G401.6 (cell line): ENCODE measurements at regions not wholly inside any gene's neighbourhood (a gene's known extent, or its start where the extent isn't known, plus 50 kb on each side); places are given as distances from the start of the nearest gene placed in this dataset.
"Not testable (repeated sequence)": the region's sequence is repeated elsewhere in the genome, so short reads cannot be mapped to it uniquely, and the experiment has no call there.

Experiments used
- FAIRE-seq: peaks from 2 replicates; lab custom pipeline; 2012; peaks lifted over from hg19 to GRCh38; lab: Jason Lieb, UNC

DNA sequence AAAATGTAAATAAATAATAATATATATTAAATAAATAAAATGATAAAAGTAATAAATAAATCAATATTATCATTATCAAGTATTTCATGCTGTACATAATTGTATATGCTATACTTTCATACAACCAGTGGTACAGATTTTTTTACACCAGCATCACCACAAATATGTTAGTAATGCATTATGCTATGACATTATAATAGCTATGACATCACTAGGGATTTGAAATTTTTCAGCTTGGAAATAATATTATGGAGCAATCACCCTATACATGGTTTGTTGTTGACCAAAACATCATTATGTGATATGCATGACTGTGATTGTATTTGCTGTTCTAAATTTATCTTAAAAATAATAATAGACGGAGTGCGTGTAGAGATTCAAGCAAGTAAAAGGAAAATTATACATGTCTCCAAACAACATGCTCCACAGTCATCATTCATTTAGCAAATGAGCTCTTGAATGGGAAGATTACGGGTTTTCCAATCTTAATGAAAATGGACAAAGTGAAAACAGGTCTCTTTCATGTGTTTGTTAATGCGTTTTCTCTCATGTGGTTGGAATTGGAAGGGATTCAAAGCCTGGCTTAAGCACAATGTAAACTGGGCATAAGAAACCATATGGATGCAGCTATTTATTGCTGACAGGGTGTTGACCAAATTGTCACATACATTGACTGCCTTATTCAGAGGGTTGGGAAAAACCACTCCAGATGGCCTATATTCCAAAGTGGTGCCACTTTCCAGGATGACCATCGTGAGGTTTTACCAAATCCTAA, 643.0 kb upstream of the RGMB start:
- no peak for FAIRE-seq

DNA sequence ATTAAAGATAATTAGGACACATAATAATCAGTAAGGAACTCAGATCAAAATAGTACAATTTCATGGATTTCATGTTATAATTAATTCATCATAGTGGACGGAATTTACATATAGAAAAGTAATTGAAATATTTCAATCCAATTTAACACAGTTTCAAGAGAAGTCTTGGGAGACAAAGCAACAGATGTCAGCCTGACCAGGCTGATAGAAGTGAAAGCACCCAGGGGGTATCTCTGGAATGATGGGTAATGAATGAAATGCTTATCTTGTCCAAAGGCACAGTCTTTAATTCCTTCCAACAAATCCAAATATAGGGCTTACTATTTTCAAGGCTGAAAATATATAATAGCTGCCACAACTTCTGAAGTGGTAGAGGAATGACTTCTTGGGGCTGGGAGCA, 629.3 kb upstream of the RGMB start:
- FAIRE-seq: no peak

DNA sequence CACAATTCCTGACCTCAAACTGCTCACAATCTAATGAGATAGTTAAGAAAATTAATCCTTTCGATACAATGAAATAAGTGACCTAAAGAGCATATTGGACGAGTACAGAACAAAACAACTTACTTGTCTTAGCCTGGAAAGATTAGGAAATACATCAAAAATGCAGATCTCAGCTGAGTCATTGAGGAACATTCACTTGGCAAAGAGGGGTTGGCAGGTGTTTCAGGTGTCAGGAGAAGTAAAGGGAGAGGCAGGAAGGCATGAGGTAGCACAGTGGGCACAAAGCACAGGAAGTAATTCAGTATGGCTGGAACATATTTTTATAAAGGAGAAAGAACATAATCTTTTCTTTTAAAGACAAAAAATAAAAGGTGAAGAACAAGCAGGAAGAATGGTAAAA, 628.8 kb upstream of the RGMB start:
- no peak for FAIRE-seq

DNA sequence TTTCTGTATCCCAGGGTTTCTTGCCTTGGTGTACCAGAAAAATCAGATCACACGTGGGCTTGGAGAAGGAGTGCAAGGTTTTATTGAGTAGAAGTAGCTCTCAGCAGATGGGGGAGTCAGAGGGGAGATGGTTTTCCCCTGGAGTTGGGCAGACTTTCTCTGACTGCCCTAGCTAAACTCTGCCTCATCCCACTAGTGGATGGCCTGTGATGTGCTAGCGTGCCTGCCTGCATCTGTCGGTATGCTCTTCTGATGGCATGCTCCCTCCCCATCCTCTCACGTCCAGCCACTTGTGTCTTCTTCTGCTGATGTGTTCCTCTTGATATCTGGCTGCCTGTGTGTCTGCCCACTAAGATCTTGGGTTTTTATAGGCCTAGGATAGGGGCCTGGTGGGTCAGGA, 616.1 kb upstream of the RGMB start:
- no peak for FAIRE-seq

DNA sequence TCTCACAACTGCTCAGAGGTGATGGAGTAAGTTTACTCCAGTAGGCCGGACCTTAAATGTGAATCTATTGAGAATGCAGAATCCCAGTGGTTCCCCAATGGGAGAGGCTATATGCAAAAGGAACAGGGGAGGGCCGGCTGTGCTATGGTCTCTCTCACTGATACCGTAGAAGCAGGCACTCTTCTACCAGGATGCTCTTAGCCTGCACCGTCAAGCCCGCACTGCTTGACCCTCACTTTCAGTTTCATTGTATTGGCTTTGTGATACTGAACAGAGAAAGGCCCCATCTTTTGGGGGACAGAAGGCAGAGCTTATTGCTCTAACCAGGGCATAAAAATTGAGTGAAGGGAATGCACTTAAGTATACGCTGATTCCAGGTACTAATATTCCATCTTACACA, 615.0 kb upstream of the RGMB start:
- FAIRE-seq: no peak

DNA sequence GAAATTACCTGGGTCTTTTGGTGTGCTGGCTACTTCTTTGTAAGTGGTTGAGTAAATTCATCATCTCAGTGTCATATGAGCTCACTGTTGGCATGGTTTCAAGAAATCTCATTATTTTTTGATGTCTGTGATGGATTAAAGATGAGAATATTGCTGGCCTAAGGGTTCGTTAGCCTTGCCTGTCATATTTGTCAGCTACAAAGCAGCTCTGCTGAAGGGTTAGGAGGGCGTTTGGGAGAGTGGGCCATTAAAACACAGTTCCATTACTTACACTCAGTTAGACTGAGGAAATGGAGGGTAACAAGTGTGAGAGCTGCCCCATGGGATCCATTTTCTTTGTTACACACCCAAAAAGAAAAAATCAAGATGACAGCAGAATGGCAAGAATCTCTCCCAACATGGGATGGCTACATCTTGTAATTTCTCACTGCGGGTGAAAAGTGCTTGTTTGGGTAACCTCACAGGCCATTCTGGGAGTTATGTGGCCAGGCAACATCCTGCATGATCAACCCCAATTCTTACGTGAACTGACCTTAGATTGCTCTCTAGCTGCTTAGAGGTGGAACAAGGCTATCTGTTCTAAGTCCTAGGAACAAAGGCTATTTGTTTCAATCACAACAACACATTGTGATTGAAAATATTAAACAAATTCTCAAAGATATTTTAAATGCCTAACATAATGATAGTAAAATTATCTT, 609.5 kb upstream of the RGMB start:
- no peak for FAIRE-seq

DNA sequence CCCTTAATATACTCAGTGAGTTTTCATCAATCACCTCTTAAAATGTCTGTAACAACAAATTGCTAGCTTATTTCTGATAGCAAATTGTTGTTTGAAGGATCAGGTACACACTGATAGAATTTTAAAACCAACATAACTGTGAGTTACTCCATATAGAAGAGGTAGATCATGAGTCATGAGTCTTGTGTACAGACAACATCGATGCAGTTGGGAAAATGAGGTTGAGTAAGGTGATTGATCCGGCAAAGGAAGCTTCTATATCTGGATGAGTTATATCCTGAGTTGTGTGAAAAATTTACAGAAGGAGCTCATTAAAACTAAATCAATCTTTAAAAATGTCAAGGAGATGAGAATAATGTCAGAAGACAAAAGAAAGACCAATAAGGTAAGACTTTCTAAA, 604.6 kb upstream of the RGMB start:
- no peak for FAIRE-seq

DNA sequence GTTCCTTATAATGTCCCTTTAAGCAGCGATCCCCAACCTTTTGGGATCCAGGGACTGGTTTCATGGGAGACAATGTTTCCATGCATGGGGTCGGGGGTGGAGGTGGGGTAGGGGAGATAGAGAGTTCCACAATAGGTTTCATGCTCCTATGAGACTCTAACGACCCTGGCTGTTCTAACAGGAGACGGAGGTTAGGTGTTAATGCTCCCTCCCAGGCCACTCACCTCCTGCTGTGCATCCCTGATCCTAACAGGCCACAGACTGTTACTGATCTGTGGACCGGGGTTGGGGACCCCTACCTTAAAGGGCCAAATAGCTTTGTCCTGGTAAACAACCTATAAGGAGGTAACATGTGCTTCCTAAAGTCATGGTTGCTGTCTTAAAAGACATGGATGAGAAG, 602.5 kb upstream of the RGMB start:
- no peak for FAIRE-seq

DNA sequence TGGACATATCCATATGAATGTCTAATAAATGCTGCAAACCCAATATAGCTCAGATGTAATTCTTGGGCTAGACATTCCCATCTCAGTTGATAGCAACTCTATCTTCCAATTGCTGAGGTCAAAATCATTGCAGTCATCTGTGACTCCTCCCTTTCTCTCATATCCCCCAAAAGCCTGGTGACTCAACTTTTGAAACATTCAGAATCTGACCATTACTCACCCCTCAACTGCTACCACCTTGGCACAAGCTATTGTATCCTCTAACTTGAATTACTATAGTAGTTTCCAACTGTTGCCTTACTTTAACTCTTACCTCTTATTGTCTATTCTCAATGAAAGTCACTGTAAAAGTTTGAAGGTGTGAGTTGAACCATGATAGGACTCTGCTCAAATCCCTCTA, 600.1 kb upstream of the RGMB start:
- FAIRE-seq: no peak

DNA sequence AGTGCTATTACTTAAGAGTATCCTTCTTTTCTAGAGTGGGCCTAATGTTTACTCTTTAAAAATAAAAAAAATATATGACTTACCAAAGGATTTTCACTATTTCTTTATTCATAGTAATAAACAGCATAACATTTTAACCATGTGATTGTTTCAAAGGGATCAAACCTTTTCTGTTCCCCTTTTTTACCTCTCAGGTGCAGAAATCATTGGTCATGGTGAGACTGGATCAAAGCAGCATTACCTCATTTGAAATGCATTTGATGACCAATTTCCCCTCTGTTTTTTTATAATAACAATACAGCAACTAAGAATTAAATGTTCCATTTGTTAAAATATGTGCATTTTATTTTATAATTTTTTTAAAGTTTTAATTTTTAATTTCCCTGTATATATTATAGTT, 598.0 kb upstream of the RGMB start:
- FAIRE-seq: peak; percentile 69

DNA sequence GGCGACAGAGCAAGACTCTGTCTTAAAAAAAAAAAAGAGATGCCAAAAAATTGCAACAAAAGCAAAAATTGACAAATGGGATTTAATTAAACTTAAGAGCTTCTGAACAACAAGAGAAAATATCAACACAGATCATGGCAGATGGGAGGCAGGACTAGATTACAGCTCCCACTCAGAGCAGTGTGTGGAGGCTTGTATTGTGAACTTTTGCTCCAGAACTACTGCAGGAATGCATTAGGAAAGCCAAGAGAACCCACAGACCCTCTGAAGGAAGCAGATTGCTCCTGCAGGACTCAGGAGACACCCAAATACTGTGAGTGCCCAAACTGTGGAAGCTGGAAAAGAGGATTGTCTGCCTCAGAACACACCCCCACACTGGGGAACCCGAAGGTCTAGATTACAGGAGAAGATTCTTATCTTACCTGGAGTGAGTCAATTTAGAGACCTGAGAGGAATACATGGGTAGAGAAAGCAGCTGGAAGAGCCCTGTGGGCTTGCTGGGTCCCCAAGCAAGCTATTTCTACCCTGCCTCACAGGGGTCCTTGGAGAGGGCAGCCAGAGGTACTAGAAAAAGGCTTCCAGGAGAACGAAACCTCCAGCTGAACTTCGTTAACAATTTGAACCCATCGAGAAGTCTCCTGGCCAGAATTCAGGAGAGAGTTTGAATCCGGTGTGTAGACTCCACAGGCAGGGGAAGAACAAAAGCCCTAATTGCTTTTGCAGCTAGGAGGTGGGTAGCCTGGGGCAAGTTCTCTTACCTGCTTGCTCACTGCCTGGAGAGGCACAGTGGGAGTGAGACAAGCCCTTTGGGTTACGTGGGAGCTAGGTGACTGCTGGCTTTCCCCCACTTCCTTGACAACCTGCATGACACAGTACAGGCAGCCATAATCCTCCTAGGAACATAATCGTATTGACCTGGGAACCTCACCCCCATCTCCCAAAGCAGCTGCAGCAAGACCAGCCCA, 593.4 kb upstream of the RGMB start:
- FAIRE-seq: no peak

DNA sequence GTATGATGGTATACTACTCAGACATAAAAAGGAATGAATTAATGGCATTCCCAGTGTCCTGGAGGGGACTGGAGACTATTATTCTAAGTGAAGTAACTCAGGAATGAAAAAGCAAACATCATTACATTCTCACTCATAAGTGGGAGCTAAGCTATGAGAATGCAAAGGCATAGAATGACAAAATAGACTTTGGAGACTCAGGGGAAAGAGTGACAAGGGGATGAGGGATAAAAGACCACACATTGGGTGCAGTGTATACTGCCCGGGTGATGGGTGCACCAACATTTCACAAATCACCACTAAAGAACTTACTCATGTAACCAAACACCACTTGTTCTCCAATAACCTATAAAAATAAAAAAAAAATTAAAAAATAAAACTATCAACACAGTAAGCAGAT, 587.3 kb upstream of the RGMB start:
- no peak for FAIRE-seq

DNA sequence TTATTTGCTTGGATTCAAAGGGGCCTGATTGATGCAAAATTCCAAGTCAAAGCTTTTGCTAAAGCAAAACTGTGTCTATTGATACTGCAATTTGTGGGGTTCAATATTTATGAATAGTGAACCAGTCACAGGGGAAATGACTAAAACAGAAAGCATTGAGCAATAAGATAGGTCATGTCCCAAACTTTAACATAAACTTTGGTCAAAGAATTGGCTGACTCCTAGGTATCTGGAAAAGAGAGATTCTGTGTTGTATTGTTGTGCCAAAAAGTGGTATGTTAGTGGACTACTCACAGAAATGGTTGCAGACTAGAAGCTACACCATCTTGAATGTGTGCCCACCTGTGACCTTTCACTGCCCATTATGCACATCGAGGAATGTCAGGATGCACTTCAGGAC, 585.5 kb upstream of the RGMB start:
- no peak for FAIRE-seq

DNA sequence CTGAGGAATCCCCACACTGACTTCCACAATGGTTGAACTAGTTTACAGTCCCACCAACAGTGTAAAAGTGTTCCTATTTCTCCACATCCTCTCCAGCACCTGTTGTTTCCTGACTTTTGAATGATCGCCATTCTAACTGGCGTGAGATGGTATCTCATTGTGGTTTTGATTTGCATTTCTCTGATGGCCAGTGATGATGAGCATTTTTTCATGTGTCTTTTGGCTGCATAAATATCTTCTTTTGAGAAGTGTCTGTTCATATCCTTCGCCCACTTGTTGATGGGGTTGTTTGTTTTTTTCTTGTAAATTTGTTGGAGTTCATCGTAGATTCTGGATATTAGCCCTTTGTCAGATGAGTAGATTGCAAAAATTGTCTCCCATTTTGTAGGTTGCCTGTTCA, 583.1 kb upstream of the RGMB start:
- not testable (repeated sequence) for FAIRE-seq

DNA sequence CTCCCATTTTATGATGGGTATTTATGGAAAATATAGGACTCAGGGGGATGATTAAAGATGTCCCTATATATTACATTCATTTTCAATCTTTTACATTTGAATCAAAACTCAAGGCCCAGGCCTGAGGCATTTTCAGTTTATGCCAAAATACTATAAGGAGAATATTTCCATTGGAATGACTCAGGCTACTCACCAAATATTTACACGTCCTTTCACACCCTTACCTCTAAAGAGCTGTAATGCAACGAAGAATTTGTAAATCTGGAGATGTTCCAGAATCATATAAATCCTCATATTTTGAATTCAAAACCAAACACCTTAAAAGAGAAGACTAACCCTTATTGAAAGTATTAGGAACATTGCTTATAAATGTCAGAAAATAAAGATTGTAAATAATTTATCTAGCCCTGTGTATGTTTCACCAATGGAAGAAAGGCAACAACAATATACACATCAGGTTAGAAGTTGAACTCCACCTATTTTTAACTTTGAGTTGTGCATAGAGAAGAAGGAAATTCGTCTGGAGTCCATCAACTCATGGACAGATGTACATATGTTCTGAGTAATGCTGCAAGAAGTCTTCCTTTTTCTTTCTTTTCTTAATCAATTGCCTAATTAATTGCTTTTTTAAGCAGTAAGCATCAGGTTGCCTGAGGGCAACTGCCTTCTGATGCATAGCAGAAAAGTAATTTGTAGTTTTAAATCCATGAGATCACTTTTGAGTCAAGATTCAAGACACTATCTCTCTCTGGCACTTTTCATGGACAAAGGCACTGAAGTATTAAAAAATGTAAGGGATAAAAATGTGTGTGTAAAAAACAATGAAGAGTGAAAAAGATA, 579.3 kb upstream of the RGMB start:
- FAIRE-seq: no peak

DNA sequence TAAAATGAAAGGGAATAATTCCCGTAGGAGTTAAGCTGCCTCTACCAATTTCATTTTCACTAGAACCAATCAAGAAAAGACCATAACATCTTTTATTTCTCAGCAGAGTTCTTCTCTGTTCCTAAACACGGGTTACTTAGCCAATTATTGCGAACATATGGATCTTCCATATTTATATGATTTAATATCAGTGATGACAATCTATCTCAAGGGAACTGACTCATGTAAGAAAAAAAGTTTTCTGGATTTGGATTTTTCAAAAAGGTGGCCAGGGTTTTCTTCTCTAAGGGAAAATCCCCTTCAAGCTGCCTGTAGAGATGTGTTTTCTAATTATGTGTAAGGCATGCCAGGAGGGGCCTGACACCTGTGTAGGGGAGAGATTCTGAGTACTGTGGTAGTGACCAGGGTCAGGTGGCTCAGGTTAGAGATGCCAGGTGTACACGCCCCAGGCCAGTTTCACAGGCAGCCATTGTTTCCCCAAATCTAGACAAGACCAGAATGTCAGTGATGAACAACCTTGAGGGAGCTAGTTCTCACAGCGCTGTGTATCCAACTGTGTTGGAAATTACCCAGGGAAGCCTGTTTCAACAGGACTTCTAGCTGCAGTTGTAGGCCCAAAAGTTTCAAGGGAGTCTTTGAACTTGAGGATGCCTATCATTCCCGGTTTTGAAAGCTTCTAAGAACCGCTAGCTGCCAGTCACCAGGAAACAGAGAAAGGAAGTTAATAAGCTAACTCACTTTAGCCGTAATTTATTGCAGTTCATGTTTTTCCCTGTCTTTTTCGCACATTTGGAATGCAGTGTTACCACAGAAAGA, 572.5 kb upstream of the RGMB start:
- FAIRE-seq: no peak

DNA sequence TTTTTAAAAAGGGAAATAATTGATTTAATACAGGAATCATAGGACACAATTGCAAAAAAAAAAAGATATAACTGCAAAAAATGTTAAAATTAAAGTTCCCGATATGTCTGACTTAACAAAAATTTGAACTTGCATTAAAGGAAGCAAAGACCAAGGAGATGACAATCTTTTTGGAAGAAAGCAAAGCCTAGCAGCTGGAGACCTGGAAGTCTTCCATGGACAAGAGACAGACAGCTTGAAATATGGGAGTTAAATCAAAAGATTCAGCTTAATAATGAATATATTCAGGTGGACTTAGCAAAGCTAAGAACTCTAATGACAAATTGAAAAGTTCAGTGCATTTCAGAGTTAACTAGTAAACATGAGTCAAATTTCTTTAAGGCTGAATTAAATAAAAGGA, 568.7 kb upstream of the RGMB start:
- no peak for FAIRE-seq

DNA sequence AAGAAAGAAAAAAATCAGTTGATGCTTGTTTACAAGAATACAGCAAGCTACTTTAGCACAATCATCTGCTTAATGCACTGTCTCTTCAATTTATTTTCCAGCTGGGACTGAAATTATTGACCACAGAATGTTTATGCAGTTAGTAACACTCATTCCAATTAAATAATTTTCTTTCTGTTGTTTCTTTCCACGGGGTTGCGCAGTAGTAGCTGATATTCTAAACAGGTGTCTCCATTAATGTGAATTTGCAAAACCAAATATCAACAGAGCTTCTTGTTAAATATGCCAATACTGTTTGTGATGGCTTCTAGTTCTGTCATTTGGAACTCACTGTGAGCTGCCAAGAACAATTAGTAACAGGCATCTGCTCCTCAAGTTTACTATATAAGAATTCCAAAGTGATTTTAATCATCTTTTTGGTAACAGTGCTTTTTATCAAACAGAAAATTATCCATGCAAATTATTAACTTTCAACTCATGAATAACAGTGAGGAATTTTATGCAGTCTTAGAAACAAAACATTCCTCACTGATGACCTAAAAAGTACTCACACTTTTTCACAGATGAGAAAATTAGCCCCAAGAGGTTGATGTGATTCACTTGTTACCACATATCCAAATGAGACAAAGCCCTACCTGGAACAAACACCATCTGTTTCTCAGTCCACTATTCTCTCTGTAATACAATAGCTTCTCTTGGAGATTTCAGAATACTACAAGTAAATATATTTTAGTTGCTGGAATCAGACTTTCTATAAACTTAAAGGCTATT, 567.6 kb upstream of the RGMB start:
- no peak for FAIRE-seq

DNA sequence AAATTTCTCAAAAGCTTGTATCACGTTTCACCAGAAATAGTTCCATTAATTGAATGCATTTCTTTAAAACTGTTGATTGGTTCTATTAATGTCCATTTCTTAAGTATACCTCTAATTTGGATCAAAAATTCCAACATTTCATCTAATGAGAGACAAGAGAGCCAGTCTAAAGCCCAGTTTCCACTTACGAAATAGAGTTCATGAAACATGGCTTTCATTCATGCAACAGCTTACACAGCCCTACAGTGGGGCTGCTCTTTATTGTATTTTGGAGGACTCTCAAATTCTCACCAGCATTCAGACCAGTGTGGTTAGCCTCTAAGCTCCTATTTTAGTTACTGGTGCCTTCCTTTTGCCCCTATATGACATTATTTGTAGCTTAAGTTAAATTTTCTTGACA, 566.9 kb upstream of the RGMB start:
- FAIRE-seq: no peak

DNA sequence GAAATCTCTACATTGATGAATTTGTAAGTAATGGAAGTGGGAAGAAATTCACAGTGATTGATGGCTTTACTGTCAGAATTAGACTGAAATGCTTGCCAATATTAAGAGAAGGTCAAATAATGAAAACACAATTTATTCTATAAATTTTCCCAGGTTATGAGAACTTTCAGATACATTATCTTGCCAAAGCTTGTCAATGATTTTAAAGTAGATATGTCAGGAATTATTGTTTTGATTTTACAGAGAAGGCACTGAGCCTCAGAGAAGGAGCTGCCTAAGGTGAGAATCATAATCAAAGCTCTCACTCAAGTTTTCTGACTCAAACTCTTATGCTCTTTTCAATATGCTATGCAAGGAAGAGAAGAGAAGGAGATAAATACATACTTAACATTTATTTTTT, 564.0 kb upstream of the RGMB start:
- no peak for FAIRE-seq
